ENCODE measurements at regions not wholly inside any gene's neighbourhood (a gene's known extent, or its start where the extent isn't known, plus 50 kb on each side); places are given as distances from the start of the nearest gene placed in this dataset.

GRCh38 chr14:71776471-71777360, 155.5 kb upstream of the RGS6 start:
- H3K27me3 ChIP-seq = no peaks in the 10 kb centered on the region
- H3K4me1 ChIP-seq = no peaks in the 10 kb centered on the region
- H3K9me3 ChIP-seq = peaks cover 0 to 18% (median 0%) of the 10 kb centered on the region in 3 donors
- TF ChIP-seq, protein P1, sequence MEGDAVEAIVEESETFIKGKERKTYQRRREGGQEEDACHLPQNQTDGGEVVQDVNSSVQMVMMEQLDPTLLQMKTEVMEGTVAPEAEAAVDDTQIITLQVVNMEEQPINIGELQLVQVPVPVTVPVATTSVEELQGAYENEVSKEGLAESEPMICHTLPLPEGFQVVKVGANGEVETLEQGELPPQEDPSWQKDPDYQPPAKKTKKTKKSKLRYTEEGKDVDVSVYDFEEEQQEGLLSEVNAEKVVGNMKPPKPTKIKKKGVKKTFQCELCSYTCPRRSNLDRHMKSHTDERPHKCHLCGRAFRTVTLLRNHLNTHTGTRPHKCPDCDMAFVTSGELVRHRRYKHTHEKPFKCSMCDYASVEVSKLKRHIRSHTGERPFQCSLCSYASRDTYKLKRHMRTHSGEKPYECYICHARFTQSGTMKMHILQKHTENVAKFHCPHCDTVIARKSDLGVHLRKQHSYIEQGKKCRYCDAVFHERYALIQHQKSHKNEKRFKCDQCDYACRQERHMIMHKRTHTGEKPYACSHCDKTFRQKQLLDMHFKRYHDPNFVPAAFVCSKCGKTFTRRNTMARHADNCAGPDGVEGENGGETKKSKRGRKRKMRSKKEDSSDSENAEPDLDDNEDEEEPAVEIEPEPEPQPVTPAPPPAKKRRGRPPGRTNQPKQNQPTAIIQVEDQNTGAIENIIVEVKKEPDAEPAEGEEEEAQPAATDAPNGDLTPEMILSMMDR (IDR thresholded peaks at IDR 0.05) = no peak
- no peak for TF ChIP-seq EP300 (IDR thresholded peaks at IDR 0.05)
- no peak for TF ChIP-seq POLR2A (IDR thresholded peaks at IDR 0.05)
- no peak for TF ChIP-seq POLR2AphosphoS5 (IDR thresholded peaks at IDR 0.05)
- H3K36me3 ChIP-seq = no peaks in the 10 kb centered on the region
- ATAC-seq = no peak
- WGBS, 2 donors (ENCODE audit: low coverage in 1 of 2) = 54 to 55% methylated on average over 7 to 9 of the region's 10 CpGs
- no peak overlapping the region for H3K27ac ChIP-seq
- H3K4me3 ChIP-seq = no peak overlapping the region

DNA sequence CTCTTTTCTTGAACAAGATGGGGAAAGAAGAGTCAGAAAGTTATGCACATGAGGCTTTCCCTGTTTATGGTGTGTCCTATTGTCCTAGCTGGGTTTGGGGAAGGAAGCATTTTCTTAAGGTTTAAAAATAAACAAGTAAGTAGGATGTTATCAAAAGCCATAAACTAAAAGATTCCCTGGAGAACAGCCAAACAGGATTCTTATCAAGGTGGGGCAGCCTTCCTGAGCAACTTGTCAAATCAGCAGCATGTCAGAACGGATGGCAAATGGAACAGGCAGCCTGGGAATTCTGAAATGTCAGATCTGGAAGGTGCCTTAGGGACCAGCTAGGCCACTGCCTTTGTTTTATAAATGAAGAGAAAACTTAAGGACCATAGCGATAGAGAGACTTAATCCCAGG, 152.2 kb upstream of the RGS6 start:
- Histone ChIP-seq H3K9me3 (no peaks in the 10 kb centered on the region), H3K4me3 (no peak overlapping the region), H3K4me1 (no peaks in the 10 kb centered on the region), H3K36me3 (no peaks in the 10 kb centered on the region), H3K27me3 (no peaks in the 10 kb centered on the region), H3K27ac (no peak overlapping the region)
- no peak for ATAC-seq
- no peak for TF ChIP-seq POLR2A (IDR thresholded peaks at IDR 0.05)
- no peak for TF ChIP-seq POLR2AphosphoS5 (IDR thresholded peaks at IDR 0.05)
- TF ChIP-seq, protein P1 (IDR thresholded peaks at IDR 0.05) = no peak
- no peak for TF ChIP-seq EP300 (IDR thresholded peaks at IDR 0.05)
- WGBS, 2 donors (ENCODE audit: low coverage in 1 of 2) = 40 to 80% methylated on average over 2 of the region's 2 CpGs

DNA sequence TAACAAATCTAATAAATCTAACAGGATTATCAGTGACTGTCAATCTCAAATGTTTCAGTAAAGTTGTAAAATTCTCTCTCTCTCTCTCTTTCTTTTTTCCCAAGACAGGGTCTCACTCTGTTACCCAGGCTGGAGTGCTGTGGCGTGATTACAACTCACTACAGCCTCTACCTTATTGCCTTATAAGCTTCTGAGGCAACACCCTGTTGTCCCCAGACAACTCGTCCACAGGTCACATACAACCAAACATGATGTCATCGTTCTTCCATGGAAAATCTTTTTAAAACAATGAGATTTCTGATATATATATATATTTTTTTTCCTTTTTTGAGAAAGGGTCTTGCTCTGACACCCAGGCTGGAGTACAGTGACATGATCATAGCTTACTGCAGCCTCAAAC, 151.4 kb upstream of the RGS6 start:
- no peaks in the 10 kb centered on the region for H3K36me3 ChIP-seq
- ATAC-seq = no peak
- no peak overlapping the region for H3K27ac ChIP-seq
- WGBS, 2 donors (ENCODE audit: low coverage in 1 of 2) = 78 to 85% methylated on average over 3 of the region's 3 CpGs
- no peaks in the 10 kb centered on the region for H3K4me1 ChIP-seq
- H3K4me3 ChIP-seq = no peak overlapping the region
- TF ChIP-seq, protein P1 (IDR thresholded peaks at IDR 0.05) = no peak
- TF ChIP-seq POLR2AphosphoS5 (IDR thresholded peaks at IDR 0.05) (no peak), POLR2A (IDR thresholded peaks at IDR 0.05) (no peak), EP300 (IDR thresholded peaks at IDR 0.05) (no peak)
- H3K27me3 ChIP-seq = no peaks in the 10 kb centered on the region
- H3K9me3 ChIP-seq = no peaks in the 10 kb centered on the region

GRCh38 chr14:71783088-71783487, 149.1 kb upstream of the RGS6 start:
- no peak for TF ChIP-seq POLR2AphosphoS5 (IDR thresholded peaks at IDR 0.05)
- TF ChIP-seq POLR2A (IDR thresholded peaks at IDR 0.05) = no peak
- TF ChIP-seq, protein P1 (IDR thresholded peaks at IDR 0.05) = no peak
- TF ChIP-seq EP300 (IDR thresholded peaks at IDR 0.05) = no peak
- H3K36me3 ChIP-seq = no peaks in the 10 kb centered on the region
- no peaks in the 10 kb centered on the region for H3K27me3 ChIP-seq
- H3K27ac ChIP-seq = no peak overlapping the region
- WGBS, 2 donors (ENCODE audit: low coverage in 1 of 2) = 61 to 83% methylated on average over 1 to 4 of the region's 4 CpGs
- no peaks in the 10 kb centered on the region for H3K9me3 ChIP-seq
- no peak overlapping the region for H3K4me3 ChIP-seq
- no peak for ATAC-seq
- no peaks in the 10 kb centered on the region for H3K4me1 ChIP-seq

GRCh38 chr14:71783786-71784185, 148.4 kb upstream of the RGS6 start:
- Histone ChIP-seq H3K4me3 (no peak overlapping the region), H3K27me3 (no peaks in the 10 kb centered on the region), H3K27ac (no peak overlapping the region), H3K4me1 (no peaks in the 10 kb centered on the region), H3K9me3 (no peaks in the 10 kb centered on the region), H3K36me3 (no peaks in the 10 kb centered on the region)
- 73 to 81% methylated on average over 3 of the region's 4 CpGs for WGBS, 2 donors (ENCODE audit: low coverage in 1 of 2)
- no peak for ATAC-seq
- TF ChIP-seq POLR2A (IDR thresholded peaks at IDR 0.05) = no peak
- no peak for TF ChIP-seq EP300 (IDR thresholded peaks at IDR 0.05)
- TF ChIP-seq, protein P1 (IDR thresholded peaks at IDR 0.05) = no peak
- no peak for TF ChIP-seq POLR2AphosphoS5 (IDR thresholded peaks at IDR 0.05)
